GM12891 (cell line): ENCODE measurements at regions not wholly inside any gene's neighbourhood (a gene's known extent, or its start where the extent isn't known, plus 50 kb on each side); places are given as distances from the start of the nearest gene placed in this dataset.

Source experiments
- POLR2A ChIP-seq: IDR thresholded peaks from 2 replicates; pipeline ENCODE4 v1.6.1; 2011; ENCODE audit warnings: low read depth, low read length, control low read depth
- POLR2AphosphoS5 ChIP-seq: IDR thresholded peaks from 2 replicates; pipeline ENCODE4 v1.6.1; 2011; ENCODE audit warnings: low read depth, low read length, control low read depth

DNA sequence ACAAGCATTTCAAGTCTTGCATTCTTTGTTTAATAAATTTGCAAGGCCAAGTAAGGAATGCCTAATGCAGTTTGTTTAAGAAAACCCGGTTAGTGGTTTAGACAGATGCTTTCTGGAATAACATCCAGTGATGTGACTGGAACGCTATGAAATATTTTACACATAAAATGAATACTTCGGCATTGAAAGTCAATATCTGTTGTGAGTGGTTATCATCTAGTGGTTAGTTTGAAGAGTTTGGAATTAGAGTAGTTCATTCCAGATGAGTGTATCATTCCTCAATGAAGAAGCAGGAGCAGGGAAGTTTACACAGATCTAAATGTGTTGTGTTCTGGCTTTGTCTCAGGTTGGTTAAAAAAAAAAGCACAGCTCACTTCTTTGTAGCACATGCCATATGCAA, 608.0 kb upstream of the PIK3C3 start:
- TF ChIP-seq POLR2AphosphoS5 (no peak), POLR2A (no peak)
